Transverse colon (tissue), 4 donors: ENCODE measurements at regions not wholly inside any gene's neighbourhood (a gene's known extent, or its start where the extent isn't known, plus 50 kb on each side); places are given as distances from the start of the nearest gene placed in this dataset.

Experiments used
- EP300 ChIP-seq: sonication (generic); formaldehyde crosslinking; IDR thresholded peaks from one replicate; pipeline ENCODE4 v1.6.1; 2017; ENCODE audit warnings: antibody characterized with exemption, low read depth
- POLR2A ChIP-seq: fragments of 450-650 bp; IDR thresholded peaks from one replicate; pipeline ENCODE4 v1.6.1; 2016; ENCODE audit warnings: antibody characterized with exemption, mild to moderate bottlenecking, moderate library complexity
- POLR2AphosphoS5 ChIP-seq, 3 donors: sonication (generic); formaldehyde crosslinking; IDR thresholded peaks; one replicate each; pipeline ENCODE4 v1.6.1; 2016; ENCODE audit warnings: antibody characterized with exemption in 3 of 3
- TF ChIP-seq, protein P1 (sequence below), 5 experiments: fragments of 200-600 bp in 3 of 5; fragments of 450-650 bp in 2 of 5; sonication (generic) in 3 of 5; IDR thresholded peaks; 1 replicate in 2 of 5; 2 replicates in 3 of 5; pipeline ENCODE4 v1.5.1; 2016 to 2017; ENCODE audit warnings: antibody characterized with exemption in 5 of 5, inconsistent platforms in 3 of 5, mild to moderate bottlenecking in 2 of 5, moderate library complexity in 1 of 5

- TF ChIP-seq, protein P1, sequence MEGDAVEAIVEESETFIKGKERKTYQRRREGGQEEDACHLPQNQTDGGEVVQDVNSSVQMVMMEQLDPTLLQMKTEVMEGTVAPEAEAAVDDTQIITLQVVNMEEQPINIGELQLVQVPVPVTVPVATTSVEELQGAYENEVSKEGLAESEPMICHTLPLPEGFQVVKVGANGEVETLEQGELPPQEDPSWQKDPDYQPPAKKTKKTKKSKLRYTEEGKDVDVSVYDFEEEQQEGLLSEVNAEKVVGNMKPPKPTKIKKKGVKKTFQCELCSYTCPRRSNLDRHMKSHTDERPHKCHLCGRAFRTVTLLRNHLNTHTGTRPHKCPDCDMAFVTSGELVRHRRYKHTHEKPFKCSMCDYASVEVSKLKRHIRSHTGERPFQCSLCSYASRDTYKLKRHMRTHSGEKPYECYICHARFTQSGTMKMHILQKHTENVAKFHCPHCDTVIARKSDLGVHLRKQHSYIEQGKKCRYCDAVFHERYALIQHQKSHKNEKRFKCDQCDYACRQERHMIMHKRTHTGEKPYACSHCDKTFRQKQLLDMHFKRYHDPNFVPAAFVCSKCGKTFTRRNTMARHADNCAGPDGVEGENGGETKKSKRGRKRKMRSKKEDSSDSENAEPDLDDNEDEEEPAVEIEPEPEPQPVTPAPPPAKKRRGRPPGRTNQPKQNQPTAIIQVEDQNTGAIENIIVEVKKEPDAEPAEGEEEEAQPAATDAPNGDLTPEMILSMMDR (IDR thresholded peaks at IDR 0.05): no peak
- TF ChIP-seq POLR2AphosphoS5 (IDR thresholded peaks at IDR 0.05) (no peak), POLR2A (no peak), EP300 (no peak)
These were observed 156.0 kb downstream of the SIPA1L2 start for GRCh38 chr1:232473900-232474299.
